ENCODE measurements at regions not wholly inside any gene's neighbourhood (a gene's known extent, or its start where the extent isn't known, plus 50 kb on each side); places are given as distances from the start of the nearest gene placed in this dataset.

GRCh38 chr6:44500074-44500473 lies 112.6 kb downstream of the CDC5L start:
- peaks cover 1% of the 10 kb centered on the region for H3K27me3 ChIP-seq (replicated peaks; ENCODE audit: control insufficient read depth, insufficient read depth, low read length)
- no peak for TF ChIP-seq CTCF (IDR thresholded peaks at IDR 0.05; ENCODE audit: insufficient read depth, low read length, poor library complexity, severe bottlenecking)
- no peak for DNase-seq (ENCODE audit: extremely low read depth, insufficient read length)
- no peak overlapping the region for H3K4me3 ChIP-seq (replicated peaks; ENCODE audit: low read depth, low read length)
- no peaks in the 10 kb centered on the region for H3K36me3 ChIP-seq (ENCODE audit: control insufficient read depth, insufficient read depth, low read length)

GRCh38 chr6:44503471-44503870 lies 116.0 kb downstream of the CDC5L start:
- no peak for TF ChIP-seq CTCF (IDR thresholded peaks at IDR 0.05; ENCODE audit: insufficient read depth, low read length, poor library complexity, severe bottlenecking)
- no peak for DNase-seq (ENCODE audit: extremely low read depth, insufficient read length)
- Histone ChIP-seq H3K4me3 (replicated peaks; ENCODE audit: low read depth, low read length) (no peak overlapping the region), H3K27me3 (replicated peaks; ENCODE audit: control insufficient read depth, insufficient read depth, low read length) (0 out of 2 replicates have a peak, but pooled peaks cover 1% of the 10 kb centered on the region), H3K36me3 (ENCODE audit: control insufficient read depth, insufficient read depth, low read length) (no peaks in the 10 kb centered on the region)

- DNase-seq (ENCODE audit: extremely low read depth, insufficient read length) = no peak
- Histone ChIP-seq H3K36me3 (ENCODE audit: control insufficient read depth, insufficient read depth, low read length) (no peaks in the 10 kb centered on the region), H3K27me3 (replicated peaks; ENCODE audit: control insufficient read depth, insufficient read depth, low read length) (0 out of 2 replicates have a peak, but pooled peaks cover 1% of the 10 kb centered on the region), H3K4me3 (replicated peaks; ENCODE audit: low read depth, low read length) (no peak overlapping the region)
- TF ChIP-seq CTCF (IDR thresholded peaks at IDR 0.05; ENCODE audit: insufficient read depth, low read length, poor library complexity, severe bottlenecking) = no peak
These were observed 116.8 kb downstream of the CDC5L start for GRCh38 chr6:44504301-44504791.

GRCh38 chr6:44505751-44506150 lies 118.2 kb downstream of the CDC5L start:
- no peak for TF ChIP-seq CTCF (IDR thresholded peaks at IDR 0.05; ENCODE audit: insufficient read depth, low read length, poor library complexity, severe bottlenecking)
- DNase-seq (ENCODE audit: extremely low read depth, insufficient read length) = no peak
- 0 out of 2 replicates have a peak, but pooled peaks cover 1% of the 10 kb centered on the region for H3K27me3 ChIP-seq (replicated peaks; ENCODE audit: control insufficient read depth, insufficient read depth, low read length)
- no peak overlapping the region for H3K4me3 ChIP-seq (replicated peaks; ENCODE audit: low read depth, low read length)
- no peaks in the 10 kb centered on the region for H3K36me3 ChIP-seq (ENCODE audit: control insufficient read depth, insufficient read depth, low read length)

GRCh38 chr6:44507014-44507413 lies 119.5 kb downstream of the CDC5L start:
- Histone ChIP-seq H3K27me3 (replicated peaks; ENCODE audit: control insufficient read depth, insufficient read depth, low read length) (0 out of 2 replicates have a peak, but pooled peaks cover 1% of the 10 kb centered on the region), H3K36me3 (ENCODE audit: control insufficient read depth, insufficient read depth, low read length) (no peaks in the 10 kb centered on the region), H3K4me3 (replicated peaks; ENCODE audit: low read depth, low read length) (no peak overlapping the region)
- DNase-seq (ENCODE audit: extremely low read depth, insufficient read length) = no peak
- TF ChIP-seq CTCF (IDR thresholded peaks at IDR 0.05; ENCODE audit: insufficient read depth, low read length, poor library complexity, severe bottlenecking) = no peak

DNA sequence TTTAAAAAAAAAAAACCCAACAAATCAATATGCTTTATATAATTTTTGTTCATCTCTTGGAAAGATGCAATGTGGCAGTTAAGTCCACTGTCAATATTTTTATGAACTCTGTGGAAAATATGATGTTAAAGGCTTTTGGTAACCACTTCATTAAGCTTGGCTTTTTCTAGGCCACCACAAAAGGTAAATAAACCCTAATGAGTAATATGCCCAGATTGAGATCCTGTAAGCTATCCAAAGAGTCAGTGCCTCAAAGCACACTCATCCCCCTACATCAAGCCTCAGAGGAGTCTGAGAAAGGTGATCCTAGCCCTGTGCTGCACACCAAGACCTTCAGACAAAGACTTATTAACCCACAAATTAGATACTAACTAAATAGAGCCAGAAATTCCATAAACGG lies 121.1 kb downstream of the CDC5L start:
- DNase-seq (ENCODE audit: extremely low read depth, insufficient read length) = no peak
- TF ChIP-seq CTCF (IDR thresholded peaks at IDR 0.05; ENCODE audit: insufficient read depth, low read length, poor library complexity, severe bottlenecking) = no peak
- no peaks in the 10 kb centered on the region for H3K36me3 ChIP-seq (ENCODE audit: control insufficient read depth, insufficient read depth, low read length)
- no peak overlapping the region for H3K4me3 ChIP-seq (replicated peaks; ENCODE audit: low read depth, low read length)
- 0 out of 2 replicates have a peak, but pooled peaks cover 1% of the 10 kb centered on the region for H3K27me3 ChIP-seq (replicated peaks; ENCODE audit: control insufficient read depth, insufficient read depth, low read length)
